AG10803 (cell line): ENCODE measurements at regions not wholly inside any gene's neighbourhood (a gene's known extent, or its start where the extent isn't known, plus 50 kb on each side); places are given as distances from the start of the nearest gene placed in this dataset.

Experiments used
- DNase-seq: peaks from one replicate; pipeline ENCODE4 v3.0.0; 2010; ENCODE audit warnings: low read depth
- H3K4me3 ChIP-seq: 2 replicates; pipeline ENCODE4 v1.5.1; 2011; ENCODE audit warnings: mild to moderate bottlenecking, low read length, control low read depth
- TF ChIP-seq, protein P1 (sequence below): conservative IDR thresholded peaks from 2 replicates; pipeline ENCODE4 v1.5.1; 2011; ENCODE audit warnings: mild to moderate bottlenecking, low read length, control low read depth, inconsistent platforms

DNA sequence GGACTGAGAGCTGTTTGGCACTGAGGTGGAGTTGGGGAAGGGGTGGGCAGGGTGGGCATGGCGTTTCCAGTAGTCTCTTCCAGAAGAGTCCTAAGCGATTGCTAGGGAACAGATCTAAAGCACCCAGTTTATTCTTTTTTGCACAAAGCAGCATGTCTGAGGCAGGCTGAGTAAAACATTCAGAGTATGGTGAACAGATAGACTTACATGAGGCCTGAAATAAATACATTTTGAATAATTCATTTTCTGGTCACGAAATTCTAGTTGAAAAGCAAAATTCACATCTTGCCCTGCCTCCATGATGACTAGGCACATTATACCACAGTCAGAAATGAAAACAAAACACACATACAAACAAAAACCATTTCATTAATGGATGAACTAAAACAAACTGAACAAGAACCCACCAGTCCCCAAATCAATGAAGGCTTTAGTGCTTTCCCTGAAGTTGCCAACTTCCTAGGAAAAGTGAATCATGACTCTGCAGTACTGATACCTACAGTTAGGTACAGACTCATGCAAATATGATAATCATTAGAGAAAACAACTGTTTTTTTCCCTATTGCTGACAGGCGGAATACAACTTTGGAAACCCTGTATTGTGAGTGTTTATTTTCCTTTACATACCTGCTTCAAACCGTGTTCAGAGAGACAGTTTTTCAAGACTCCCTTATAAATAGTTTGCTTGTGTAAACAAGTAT, 702.9 kb upstream of the POU3F2 start:
- TF ChIP-seq, protein P1, sequence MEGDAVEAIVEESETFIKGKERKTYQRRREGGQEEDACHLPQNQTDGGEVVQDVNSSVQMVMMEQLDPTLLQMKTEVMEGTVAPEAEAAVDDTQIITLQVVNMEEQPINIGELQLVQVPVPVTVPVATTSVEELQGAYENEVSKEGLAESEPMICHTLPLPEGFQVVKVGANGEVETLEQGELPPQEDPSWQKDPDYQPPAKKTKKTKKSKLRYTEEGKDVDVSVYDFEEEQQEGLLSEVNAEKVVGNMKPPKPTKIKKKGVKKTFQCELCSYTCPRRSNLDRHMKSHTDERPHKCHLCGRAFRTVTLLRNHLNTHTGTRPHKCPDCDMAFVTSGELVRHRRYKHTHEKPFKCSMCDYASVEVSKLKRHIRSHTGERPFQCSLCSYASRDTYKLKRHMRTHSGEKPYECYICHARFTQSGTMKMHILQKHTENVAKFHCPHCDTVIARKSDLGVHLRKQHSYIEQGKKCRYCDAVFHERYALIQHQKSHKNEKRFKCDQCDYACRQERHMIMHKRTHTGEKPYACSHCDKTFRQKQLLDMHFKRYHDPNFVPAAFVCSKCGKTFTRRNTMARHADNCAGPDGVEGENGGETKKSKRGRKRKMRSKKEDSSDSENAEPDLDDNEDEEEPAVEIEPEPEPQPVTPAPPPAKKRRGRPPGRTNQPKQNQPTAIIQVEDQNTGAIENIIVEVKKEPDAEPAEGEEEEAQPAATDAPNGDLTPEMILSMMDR = no peak
- H3K4me3 ChIP-seq = no peak overlapping the region
- no peak for DNase-seq

DNA sequence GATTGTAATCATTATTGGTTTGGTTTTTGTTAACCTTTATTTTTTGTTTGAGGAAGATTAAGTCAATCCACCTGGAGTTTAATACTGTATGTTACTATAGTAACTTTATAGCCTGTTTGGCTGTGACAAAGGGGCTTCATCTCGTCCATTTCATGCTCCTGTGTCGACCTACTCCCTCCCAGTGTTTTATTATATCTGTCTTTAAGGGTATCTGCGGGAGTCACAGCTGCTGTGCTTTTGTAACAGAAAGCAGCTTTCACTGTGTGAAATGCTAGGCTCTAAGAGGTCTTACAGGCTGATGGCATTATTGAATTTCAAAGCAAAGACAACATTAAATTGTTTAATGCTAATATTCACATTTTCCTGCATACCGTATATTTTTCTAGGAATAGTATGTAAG, 698.0 kb upstream of the POU3F2 start:
- TF ChIP-seq, protein P1 = no peak
- no peak for DNase-seq
- no peak overlapping the region for H3K4me3 ChIP-seq

DNA sequence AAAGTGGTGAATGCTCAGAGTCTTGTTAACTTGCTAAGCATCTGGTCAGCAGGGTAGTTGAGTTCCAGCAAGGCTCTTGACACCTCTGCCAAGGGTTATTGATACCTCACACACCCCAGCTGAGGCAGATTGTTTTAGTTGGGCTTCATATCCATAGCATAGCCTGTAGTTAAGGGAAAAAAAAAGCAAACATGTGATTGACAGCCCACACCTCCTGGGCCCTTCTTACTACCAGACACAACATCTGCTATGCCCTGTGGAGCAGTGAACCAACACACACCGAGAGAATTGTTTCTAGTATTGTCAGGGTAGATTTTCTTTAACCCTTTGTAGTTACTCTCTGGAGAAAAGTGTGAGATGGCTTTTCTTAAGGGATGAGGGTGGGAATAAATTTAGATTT, 697.0 kb upstream of the POU3F2 start:
- no peak for DNase-seq
- H3K4me3 ChIP-seq = no peak overlapping the region
- TF ChIP-seq, protein P1 = no peak

DNA sequence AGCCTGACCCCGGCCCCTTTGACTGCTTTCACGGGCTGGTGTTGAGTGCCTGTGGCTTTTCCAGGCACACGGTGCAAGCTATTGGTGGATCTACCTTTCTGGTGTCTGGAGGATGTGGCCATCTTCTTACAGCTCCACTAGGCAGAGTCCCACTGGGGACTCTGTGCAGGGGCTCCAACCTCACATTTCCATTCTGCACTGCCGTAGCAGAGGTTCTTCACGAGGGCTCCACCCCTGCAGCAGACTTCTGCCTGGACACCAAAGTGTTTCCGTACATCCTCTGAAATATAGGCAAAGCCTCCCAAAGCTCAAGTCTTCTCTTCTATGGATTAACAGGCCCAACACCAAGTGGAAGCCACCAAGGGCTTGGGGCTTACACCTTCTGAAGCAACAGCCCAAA, 691.5 kb upstream of the POU3F2 start:
- no peak overlapping the region for H3K4me3 ChIP-seq
- DNase-seq = no peak
- TF ChIP-seq, protein P1 = no peak

DNA sequence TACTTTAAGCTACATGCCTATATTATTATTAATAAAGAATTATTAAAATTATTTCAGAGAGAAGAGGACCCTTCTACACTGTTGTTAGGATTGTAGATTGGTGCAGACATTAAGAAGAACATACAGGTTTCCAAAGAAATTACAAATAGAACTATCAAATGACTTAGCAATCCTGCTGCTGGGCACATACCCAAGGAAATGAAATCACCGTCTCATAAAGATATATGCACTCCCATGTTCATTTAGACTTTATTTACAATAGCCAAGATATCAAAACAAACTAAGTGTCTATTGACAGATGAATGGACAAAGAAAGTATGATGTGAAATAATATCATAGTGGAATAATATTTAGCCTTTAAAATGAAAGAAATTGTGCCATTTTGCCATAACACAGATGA, 687.7 kb upstream of the POU3F2 start:
- TF ChIP-seq, protein P1 = no peak
- H3K4me3 ChIP-seq = no peak overlapping the region
- no peak for DNase-seq

DNA sequence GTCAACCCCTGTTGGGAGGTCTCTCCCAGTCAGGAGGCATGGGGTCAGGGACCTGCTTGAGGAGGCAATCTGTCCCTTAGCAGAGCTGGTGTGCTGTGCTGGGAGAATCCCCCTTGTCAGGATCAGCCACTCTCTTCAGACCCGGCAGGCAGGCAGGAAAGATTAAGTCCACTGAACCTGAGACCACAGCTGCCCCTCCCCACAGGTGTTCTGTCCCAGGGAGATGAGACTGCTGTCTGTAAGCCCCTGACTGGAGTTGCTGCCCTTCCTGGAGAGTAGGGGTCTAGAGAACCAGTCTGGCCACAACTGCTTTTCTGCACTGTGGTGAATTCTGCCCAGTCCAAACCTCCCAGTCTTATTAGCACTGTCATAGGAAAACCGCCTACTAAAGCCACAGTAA, 677.8 kb upstream of the POU3F2 start:
- no peak overlapping the region for H3K4me3 ChIP-seq
- TF ChIP-seq, protein P1 = no peak
- DNase-seq = no peak

DNA sequence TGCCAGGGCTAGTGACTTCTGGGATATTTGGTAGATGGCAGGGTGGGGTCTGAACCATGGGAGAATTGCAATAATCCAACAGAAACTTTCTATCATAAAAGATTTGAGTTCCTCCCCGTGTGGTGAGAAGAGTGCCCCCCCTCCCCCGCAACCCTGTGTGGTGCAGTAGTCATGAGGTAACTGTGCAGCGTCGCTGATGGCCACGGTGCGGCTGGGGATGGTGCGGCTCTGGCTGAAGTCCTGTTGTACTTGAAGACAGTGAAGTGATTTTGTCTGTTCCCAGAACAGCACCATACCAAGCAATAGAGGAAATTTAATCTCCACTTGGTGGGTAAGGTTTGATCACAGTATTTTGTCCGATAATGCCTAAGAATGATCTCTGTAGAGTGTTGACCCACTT, 654.8 kb upstream of the POU3F2 start:
- TF ChIP-seq, protein P1 = no peak
- no peak for DNase-seq
- H3K4me3 ChIP-seq = no peak overlapping the region
